ENCODE measurements at regions not wholly inside any gene's neighbourhood (a gene's known extent, or its start where the extent isn't known, plus 50 kb on each side); places are given as distances from the start of the nearest gene placed in this dataset.

- H2BK15ac ChIP-seq (ENCODE audit: low read depth, low read length), result no peak overlapping the region
- H3K56ac ChIP-seq (ENCODE audit: extremely low read depth, insufficient read depth, low read length), result no peak overlapping the region
- BruUV-seq (replicated peaks), result no TSS peak
- H2AK9ac ChIP-seq (replicated peaks; ENCODE audit: low read depth, low read length, poor library complexity), result no peak overlapping the region
- in situ Hi-C loops (cut with MboI; ENCODE audit: low sequenced_read_pairs) (no loop called here), dilution Hi-C loops (cut with HindIII; ENCODE audit: low sequenced_read_pairs, unreplicated experiment) (no loop called here), intact Hi-C loops (cut with micrococcal nuclease) (no loop called here)
- H3K9me1 ChIP-seq (ENCODE audit: insufficient read depth, low read length), result no peaks in the 10 kb centered on the region
- TF ChIP-seq BHLHE40 (IDR thresholded peaks at IDR 0.05; ENCODE audit: low read depth, low read length), result no peak
- no peak for TF ChIP-seq FOS (IDR thresholded peaks at IDR 0.05; ENCODE audit: low read depth, low read length)
- no peak for TF ChIP-seq CHD1 (IDR thresholded peaks at IDR 0.05; ENCODE audit: low read depth, low read length)
- TF ChIP-seq, protein P1, sequence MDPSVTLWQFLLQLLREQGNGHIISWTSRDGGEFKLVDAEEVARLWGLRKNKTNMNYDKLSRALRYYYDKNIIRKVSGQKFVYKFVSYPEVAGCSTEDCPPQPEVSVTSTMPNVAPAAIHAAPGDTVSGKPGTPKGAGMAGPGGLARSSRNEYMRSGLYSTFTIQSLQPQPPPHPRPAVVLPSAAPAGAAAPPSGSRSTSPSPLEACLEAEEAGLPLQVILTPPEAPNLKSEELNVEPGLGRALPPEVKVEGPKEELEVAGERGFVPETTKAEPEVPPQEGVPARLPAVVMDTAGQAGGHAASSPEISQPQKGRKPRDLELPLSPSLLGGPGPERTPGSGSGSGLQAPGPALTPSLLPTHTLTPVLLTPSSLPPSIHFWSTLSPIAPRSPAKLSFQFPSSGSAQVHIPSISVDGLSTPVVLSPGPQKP (IDR thresholded peaks at IDR 0.05; ENCODE audit: borderline replicate concordance, low read depth, low read length), result no peak
- no peak for TF ChIP-seq SMC3 (IDR thresholded peaks at IDR 0.05; ENCODE audit: low read depth, low read length)
- no peak for TF ChIP-seq POLR2A (IDR thresholded peaks at IDR 0.05; ENCODE audit: low read depth, low read length)
- no peak for TF ChIP-seq MAFK (IDR thresholded peaks at IDR 0.05; ENCODE audit: low read depth, low read length)
- no peak for TF ChIP-seq MXI1 (IDR thresholded peaks at IDR 0.05; ENCODE audit: borderline replicate concordance, low read depth, low read length)
- no peak for TF ChIP-seq CEBPB (IDR thresholded peaks at IDR 0.05; ENCODE audit: low read depth, low read length)
- TF ChIP-seq RCOR1 (IDR thresholded peaks at IDR 0.05; ENCODE audit: insufficient replicate concordance, low read length), result no peak
- no peak for TF ChIP-seq NFE2L2 (IDR thresholded peaks at IDR 0.05; ENCODE audit: low read depth, low read length)
- no peak for TF ChIP-seq MAZ (IDR thresholded peaks at IDR 0.05; ENCODE audit: borderline replicate concordance, low read depth, low read length)
- no peak for TF ChIP-seq USF2 (IDR thresholded peaks at IDR 0.05; ENCODE audit: low read depth, low read length)
- no peak overlapping the region for H3K9ac ChIP-seq (ENCODE audit: low read depth, low read length)
- ATAC-seq (ENCODE audit: low read depth) (no peak), DNase-seq (no peak)
- no peak overlapping the region for H2AFZ ChIP-seq (replicated peaks; ENCODE audit: low read length, poor library complexity)
- no peak overlapping the region for H2BK120ac ChIP-seq (ENCODE audit: low read depth, low read length)
- H3K23ac ChIP-seq (ENCODE audit: low read depth, low read length), result no peak overlapping the region
- H3K27me3 ChIP-seq (ENCODE audit: control insufficient read depth, insufficient read depth, low read length), result no peaks in the 10 kb centered on the region
- H3K4me2 ChIP-seq (ENCODE audit: low read depth, low read length), result no peak overlapping the region
- 54% methylated on average over 6 of the region's 18 CpGs; no CpG with 5 or more reads in 1 of the 2 experiments for WGBS, 2 experiments (ENCODE audit: extremely low coverage in 2 of 2, insufficient read length in 1 of 2)
- no peak overlapping the region for H4K8ac ChIP-seq (ENCODE audit: low read depth in 2 of 2, low read length in 2 of 2)
- H2BK5ac ChIP-seq (ENCODE audit: low read depth, low read length, poor library complexity, severe bottlenecking), result no peak overlapping the region
- H3K79me1 ChIP-seq (ENCODE audit: low read depth in 1 of 2, low read length in 2 of 2), result no peaks in the 10 kb centered on the region
- no peaks in the 10 kb centered on the region for H3K36me3 ChIP-seq (ENCODE audit: control insufficient read depth, insufficient read depth, low read length)
- no peak overlapping the region for H3K18ac ChIP-seq (ENCODE audit: low read depth, low read length)
- CTCF ChIA-PET, result no interaction called here
- no peaks in the 10 kb centered on the region for H4K20me1 ChIP-seq (ENCODE audit: insufficient read depth, low read length)
- H3K9me3 ChIP-seq (ENCODE audit: control insufficient read depth, insufficient read depth, low read length), result peaks cover 32% of the 10 kb centered on the region
- no peak overlapping the region for H2BK20ac ChIP-seq (ENCODE audit: low read depth, low read length)
- no peak overlapping the region for H4K91ac ChIP-seq (ENCODE audit: insufficient read depth, low read depth, low read length)
- no peak overlapping the region for H3K27ac ChIP-seq (ENCODE audit: insufficient read depth, low read length)
- no peak overlapping the region for H3K4ac ChIP-seq (ENCODE audit: low read depth, low read length)
- POLR2A ChIA-PET (ENCODE audit: unreplicated experiment), result no interaction called here
- H4K5ac ChIP-seq (ENCODE audit: low read depth, low read length), result no peak overlapping the region
- no peak overlapping the region for H3K4me3 ChIP-seq (ENCODE audit: insufficient read depth, low read depth, low read length)
- H3K14ac ChIP-seq (replicated peaks; ENCODE audit: low read depth, low read length), result no peak overlapping the region
- no peak overlapping the region for H2AK5ac ChIP-seq (ENCODE audit: low read depth, low read length)
- no peaks in the 10 kb centered on the region for H3K4me1 ChIP-seq (ENCODE audit: control insufficient read depth, insufficient read depth, low read length)
Observed at GRCh38 chr11:133746663-133747306, 98.5 kb downstream of the SPATA19 start.
